ENCODE measurements at regions not wholly inside any gene's neighbourhood (a gene's known extent, or its start where the extent isn't known, plus 50 kb on each side); places are given as distances from the start of the nearest gene placed in this dataset.
"Not testable (repeated sequence)": the region's sequence is repeated elsewhere in the genome, so short reads cannot be mapped to it uniquely, and the experiment has no call there.

- DNase-seq (ENCODE audit: low read depth in 2 of 2), result not testable (repeated sequence)
Measured at GRCh38 chr12:68547318-68547717, 63.4 kb upstream of the RAP1B start.

GRCh38 chr12:68552605-68553195 lies 58.0 kb upstream of the RAP1B start:
- DNase-seq (ENCODE audit: low read depth in 2 of 2), result not testable (repeated sequence)

GRCh38 chr12:68557011-68557730 lies 53.5 kb upstream of the RAP1B start:
- DNase-seq (ENCODE audit: low read depth in 2 of 2), result no peak

GRCh38 chr12:68559246-68559645 lies 51.5 kb upstream of the RAP1B start:
- no peak for DNase-seq (ENCODE audit: low read depth in 2 of 2)

- DNase-seq (ENCODE audit: low read depth in 2 of 2), result no peak
Measured at GRCh38 chr12:68559984-68560850, 50.5 kb upstream of the RAP1B start.

GRCh38 chr12:68560851-68561422 lies 49.8 kb upstream of the RAP1B start:
- DNase-seq (ENCODE audit: low read depth in 2 of 2), result no peak
